ENCODE measurements at regions not wholly inside any gene's neighbourhood (a gene's known extent, or its start where the extent isn't known, plus 50 kb on each side); places are given as distances from the start of the nearest gene placed in this dataset.
A peak's percentile ranks its signal among the peaks of the same experiment; 100 is the strongest.

- Histone ChIP-seq H3K36me3 (ENCODE audit: control insufficient read depth in 1 of 2, insufficient read depth in 2 of 2, low read depth in 1 of 2, low read length in 2 of 2) (peaks cover 16 to 70% of the 10 kb centered on the region in 2 experiments), H3K79me1 (replicated peaks; ENCODE audit: low read length, poor library complexity, severe bottlenecking) (peaks cover 34% of the 10 kb centered on the region)
Observed at GRCh38 chr22:25361899-25362214, 142.4 kb downstream of the CRYBB2 start.

GRCh38 chr22:25362215-25362882 lies 142.9 kb downstream of the CRYBB2 start:
- 52% methylated on average over 16 of the region's 17 CpGs for WGBS
- Histone ChIP-seq H3K9me3 (ENCODE audit: control insufficient read depth, low read length) (no peaks in the 10 kb centered on the region), H4K8ac (ENCODE audit: low read length) (no peak overlapping the region), H3K23ac (ENCODE audit: low read length in 2 of 2) (no peak overlapping the region), H2BK12ac (ENCODE audit: low read length in 2 of 2) (no peak overlapping the region), H2BK120ac (ENCODE audit: low read depth, low read length) (no peak overlapping the region), H2BK15ac (ENCODE audit: low read depth, poor library complexity, severe bottlenecking) (no peak overlapping the region), H3K4me3 (ENCODE audit: insufficient read depth in 1 of 2, low read depth in 1 of 2, low read length in 2 of 2) (no peak overlapping the region), H3K18ac (ENCODE audit: low read depth in 1 of 2, low read length in 2 of 2) (no peak overlapping the region), H3K36me3 (ENCODE audit: control insufficient read depth in 1 of 2, insufficient read depth in 2 of 2, low read depth in 1 of 2, low read length in 2 of 2) (peaks cover 12 to 69% of the 10 kb centered on the region in 2 experiments), H3K14ac (ENCODE audit: low read length in 2 of 2) (no peak overlapping the region), H3K27me3 (ENCODE audit: control insufficient read depth in 1 of 2, insufficient read depth in 1 of 2, low read length in 2 of 2) (no peaks in the 10 kb centered on the region), H3K79me1 (replicated peaks; ENCODE audit: low read length, poor library complexity, severe bottlenecking) (peaks cover 39% of the 10 kb centered on the region), H4K91ac (ENCODE audit: low read length) (no peak overlapping the region), H3K9ac (ENCODE audit: low read length) (peak overlapping the region; percentile 27), H2AK5ac (ENCODE audit: low read length, severe bottlenecking) (no peak overlapping the region), H3K4me2 (ENCODE audit: low read length, poor library complexity, severe bottlenecking) (no peak overlapping the region), H3K4ac (ENCODE audit: low read depth in 1 of 2, low read length in 2 of 2) (no peak overlapping the region), H3K4me1 (ENCODE audit: control insufficient read depth, insufficient read depth, low read depth, low read length) (peaks cover 10% of the 10 kb centered on the region), H2AFZ (ENCODE audit: low read depth, low read length) (no peak overlapping the region), H2BK5ac (ENCODE audit: low read depth, low read length, poor library complexity, severe bottlenecking) (no peak overlapping the region), H3K27ac (ENCODE audit: low read length, poor library complexity, severe bottlenecking) (no peak overlapping the region)
- DNase-seq: peak; percentile 57

More at GRCh38 chr22:25361899-25362214, 142.4 kb downstream of the CRYBB2 start:
- no peak overlapping the region for H4K8ac ChIP-seq (ENCODE audit: low read length)
- no peak overlapping the region for H2BK12ac ChIP-seq (ENCODE audit: low read length in 2 of 2)
- no peak overlapping the region for H2BK15ac ChIP-seq (ENCODE audit: low read depth, poor library complexity, severe bottlenecking)
- no peak overlapping the region for H3K4me2 ChIP-seq (ENCODE audit: low read length, poor library complexity, severe bottlenecking)
- WGBS: 71% methylated on average over 4 of the region's 4 CpGs
- no peak overlapping the region for H3K18ac ChIP-seq (ENCODE audit: low read depth in 1 of 2, low read length in 2 of 2)
- no peak overlapping the region for H2AFZ ChIP-seq (ENCODE audit: low read depth, low read length)
- H3K27ac ChIP-seq (ENCODE audit: low read length, poor library complexity, severe bottlenecking): no peak overlapping the region
- no peak overlapping the region for H2BK120ac ChIP-seq (ENCODE audit: low read depth, low read length)
- no peak overlapping the region for H3K4me3 ChIP-seq (ENCODE audit: insufficient read depth in 1 of 2, low read depth in 1 of 2, low read length in 2 of 2)
- H3K4ac ChIP-seq (ENCODE audit: low read depth in 1 of 2, low read length in 2 of 2): no peak overlapping the region
- no peak overlapping the region for H2AK5ac ChIP-seq (ENCODE audit: low read length, severe bottlenecking)
- H3K27me3 ChIP-seq (ENCODE audit: control insufficient read depth in 1 of 2, insufficient read depth in 1 of 2, low read length in 2 of 2): no peaks in the 10 kb centered on the region
- no peak overlapping the region for H3K23ac ChIP-seq (ENCODE audit: low read length in 2 of 2)
- no peak overlapping the region for H4K91ac ChIP-seq (ENCODE audit: low read length)
- H3K14ac ChIP-seq (ENCODE audit: low read length in 2 of 2): no peak overlapping the region
- H3K9me3 ChIP-seq (ENCODE audit: control insufficient read depth, low read length): no peaks in the 10 kb centered on the region
- H3K4me1 ChIP-seq (ENCODE audit: control insufficient read depth, insufficient read depth, low read depth, low read length): peaks cover 7% of the 10 kb centered on the region
- DNase-seq: no peak
- no peak overlapping the region for H3K9ac ChIP-seq (ENCODE audit: low read length)
- H2BK5ac ChIP-seq (ENCODE audit: low read depth, low read length, poor library complexity, severe bottlenecking): no peak overlapping the region

GRCh38 chr22:25362883-25363240 lies 143.4 kb downstream of the CRYBB2 start:
- no peak overlapping the region for H4K8ac ChIP-seq (ENCODE audit: low read length)
- DNase-seq: no peak
- H3K4me3 ChIP-seq (ENCODE audit: insufficient read depth in 1 of 2, low read depth in 1 of 2, low read length in 2 of 2): no peak overlapping the region
- H2AK5ac ChIP-seq (ENCODE audit: low read length, severe bottlenecking): no peak overlapping the region
- no peak overlapping the region for H2BK15ac ChIP-seq (ENCODE audit: low read depth, poor library complexity, severe bottlenecking)
- H3K4ac ChIP-seq (ENCODE audit: low read depth in 1 of 2, low read length in 2 of 2): no peak overlapping the region
- H3K27me3 ChIP-seq (ENCODE audit: control insufficient read depth in 1 of 2, insufficient read depth in 1 of 2, low read length in 2 of 2): no peaks in the 10 kb centered on the region
- H3K4me2 ChIP-seq (ENCODE audit: low read length, poor library complexity, severe bottlenecking): no peak overlapping the region
- H3K79me1 ChIP-seq (replicated peaks; ENCODE audit: low read length, poor library complexity, severe bottlenecking): peaks cover 44% of the 10 kb centered on the region
- no peak overlapping the region for H2BK120ac ChIP-seq (ENCODE audit: low read depth, low read length)
- 89% methylated on average over 11 of the region's 11 CpGs for WGBS
- H3K9me3 ChIP-seq (ENCODE audit: control insufficient read depth, low read length): no peaks in the 10 kb centered on the region
- peaks cover 9 to 69% of the 10 kb centered on the region in 2 experiments for H3K36me3 ChIP-seq (ENCODE audit: control insufficient read depth in 1 of 2, insufficient read depth in 2 of 2, low read depth in 1 of 2, low read length in 2 of 2)
- H4K91ac ChIP-seq (ENCODE audit: low read length): no peak overlapping the region
- H3K27ac ChIP-seq (ENCODE audit: low read length, poor library complexity, severe bottlenecking): no peak overlapping the region
- H3K23ac ChIP-seq (ENCODE audit: low read length in 2 of 2): no peak overlapping the region
- no peak overlapping the region for H3K9ac ChIP-seq (ENCODE audit: low read length)
- peaks cover 10% of the 10 kb centered on the region for H3K4me1 ChIP-seq (ENCODE audit: control insufficient read depth, insufficient read depth, low read depth, low read length)
- no peak overlapping the region for H2BK12ac ChIP-seq (ENCODE audit: low read length in 2 of 2)
- H3K18ac ChIP-seq (ENCODE audit: low read depth in 1 of 2, low read length in 2 of 2): no peak overlapping the region
- H2AFZ ChIP-seq (ENCODE audit: low read depth, low read length): no peak overlapping the region
- no peak overlapping the region for H3K14ac ChIP-seq (ENCODE audit: low read length in 2 of 2)
- H2BK5ac ChIP-seq (ENCODE audit: low read depth, low read length, poor library complexity, severe bottlenecking): no peak overlapping the region

GRCh38 chr22:25363474-25363873 lies 144.0 kb downstream of the CRYBB2 start:
- no peak overlapping the region for H3K4me2 ChIP-seq (ENCODE audit: low read length, poor library complexity, severe bottlenecking)
- no peak overlapping the region for H3K14ac ChIP-seq (ENCODE audit: low read length in 2 of 2)
- no peak overlapping the region for H3K27ac ChIP-seq (ENCODE audit: low read length, poor library complexity, severe bottlenecking)
- H3K79me1 ChIP-seq (replicated peaks; ENCODE audit: low read length, poor library complexity, severe bottlenecking): peaks cover 47% of the 10 kb centered on the region
- peaks cover 9 to 65% of the 10 kb centered on the region in 2 experiments for H3K36me3 ChIP-seq (ENCODE audit: control insufficient read depth in 1 of 2, insufficient read depth in 2 of 2, low read depth in 1 of 2, low read length in 2 of 2)
- H2BK5ac ChIP-seq (ENCODE audit: low read depth, low read length, poor library complexity, severe bottlenecking): no peak overlapping the region
- DNase-seq: no peak
- no peak overlapping the region for H2AK5ac ChIP-seq (ENCODE audit: low read length, severe bottlenecking)
- H4K8ac ChIP-seq (ENCODE audit: low read length): no peak overlapping the region
- H3K18ac ChIP-seq (ENCODE audit: low read depth in 1 of 2, low read length in 2 of 2): no peak overlapping the region
- no peak overlapping the region for H2BK12ac ChIP-seq (ENCODE audit: low read length in 2 of 2)
- H3K4me3 ChIP-seq (ENCODE audit: insufficient read depth in 1 of 2, low read depth in 1 of 2, low read length in 2 of 2): no peak overlapping the region
- H3K23ac ChIP-seq (ENCODE audit: low read length in 2 of 2): no peak overlapping the region
- H3K4ac ChIP-seq (ENCODE audit: low read depth in 1 of 2, low read length in 2 of 2): no peak overlapping the region
- no peak overlapping the region for H4K91ac ChIP-seq (ENCODE audit: low read length)
- no peaks in the 10 kb centered on the region for H3K27me3 ChIP-seq (ENCODE audit: control insufficient read depth in 1 of 2, insufficient read depth in 1 of 2, low read length in 2 of 2)
- no peak overlapping the region for H2BK15ac ChIP-seq (ENCODE audit: low read depth, poor library complexity, severe bottlenecking)
- 95% methylated on average over 8 of the region's 8 CpGs for WGBS
- H2AFZ ChIP-seq (ENCODE audit: low read depth, low read length): no peak overlapping the region
- H3K4me1 ChIP-seq (ENCODE audit: control insufficient read depth, insufficient read depth, low read depth, low read length): peaks cover 10% of the 10 kb centered on the region
- H3K9me3 ChIP-seq (ENCODE audit: control insufficient read depth, low read length): no peaks in the 10 kb centered on the region
- no peak overlapping the region for H3K9ac ChIP-seq (ENCODE audit: low read length)
- no peak overlapping the region for H2BK120ac ChIP-seq (ENCODE audit: low read depth, low read length)
